Lung (tissue), 11 donors: ENCODE measurements at regions not wholly inside any gene's neighbourhood (a gene's known extent, or its start where the extent isn't known, plus 50 kb on each side); places are given as distances from the start of the nearest gene placed in this dataset.

Experiments used
- ATAC-seq: fragments of 200-7000 bp; cut with Tn5 transposase; one replicate; pipeline ENCODE4 v1.9.1; 2020; ENCODE audit warnings: moderate number of reproducible peaks; ENCODE audit not compliant: insufficient read depth, low FRiP score
- DNase-seq, 3 donors: peaks; one replicate each; pipeline ENCODE4 v3.0.0-alpha.2; 2013 to 2017
- H3K27ac ChIP-seq, 2 donors: one replicate each; pipeline ENCODE4 v1.5.1; 2013; ENCODE audit warnings: mild to moderate bottlenecking in 2 of 2, moderate library complexity in 2 of 2, control low read depth in 1 of 2, inconsistent platforms in 1 of 2, low read depth in 1 of 2, low read length in 1 of 2
- H3K27me3 ChIP-seq, 3 donors: one replicate each; pipeline ENCODE4 v1.5.1; 2013; ENCODE audit warnings: low read length in 2 of 3; ENCODE audit not compliant: control insufficient read depth in 3 of 3, insufficient read depth in 3 of 3
- H3K36me3 ChIP-seq, 4 donors: one replicate each; pipeline ENCODE4 v1.5.1; 2013; ENCODE audit warnings: low read length in 4 of 4, mild to moderate bottlenecking in 1 of 4, moderate library complexity in 1 of 4; ENCODE audit not compliant: control insufficient read depth in 4 of 4, insufficient read depth in 4 of 4
- H3K4me1 ChIP-seq, 5 donors: one replicate each; pipeline ENCODE4 v1.5.1; 2013; ENCODE audit warnings: low read length in 5 of 5, mild to moderate bottlenecking in 2 of 5, moderate library complexity in 1 of 5; ENCODE audit not compliant: control insufficient read depth in 5 of 5, insufficient read depth in 5 of 5
- H3K4me3 ChIP-seq: one replicate; pipeline ENCODE4 v1.5.1; 2013; ENCODE audit warnings: mild to moderate bottlenecking, control low read depth, moderate library complexity
- H3K9ac ChIP-seq, 2 donors: one replicate each; pipeline ENCODE4 v1.5.1; 2013; ENCODE audit warnings: low read length in 2 of 2, control low read depth in 1 of 2; ENCODE audit not compliant: insufficient read depth in 1 of 2
- H3K9me3 ChIP-seq, 4 donors: one replicate each; pipeline ENCODE4 v1.5.1; 2013; ENCODE audit warnings: low read length in 3 of 4, mild to moderate bottlenecking in 1 of 4, moderate library complexity in 1 of 4; ENCODE audit not compliant: control insufficient read depth in 4 of 4, insufficient read depth in 3 of 4
- CTCF ChIP-seq: IDR thresholded peaks from 2 replicates; pipeline ENCODE4 v1.5.1; 2012; ENCODE audit warnings: mild to moderate bottlenecking; ENCODE audit errors: control extremely low read depth, extremely low read depth
- WGBS, 2 donors: extraction: QIAGEN DNeasy Blood & Tissue Kit; methylation state at CpG; one replicate each; pipeline ENCODE4 v1.1.7; 2013; 5-methylcytosine and 5-hydroxymethylcytosine counted together
- donor health status: control.
- donor health status: control.
- donor health status: Bipolar disorder and iron deficiency.
- donor health status: healthy.
- donor health status: DM: yes; HTN: yes; CAD: no.

GRCh38 chr20:51916244-51916643 is 113.9 kb upstream of the SALL4 start:
- no peak overlapping the region for H3K4me3 ChIP-seq
- no peaks in the 10 kb centered on the region for H3K27me3 ChIP-seq
- H3K36me3 ChIP-seq: no peaks in the 10 kb centered on the region
- peaks cover 0 to 13% (median 4%) of the 10 kb centered on the region in 5 donors for H3K4me1 ChIP-seq
- TF ChIP-seq CTCF: no peak
- no peaks in the 10 kb centered on the region for H3K9me3 ChIP-seq
- no peak overlapping the region for H3K27ac ChIP-seq
- ATAC-seq: no peak
- no peak for DNase-seq
- 88 to 98% methylated on average over 4 of the region's 4 CpGs for WGBS, 2 donors
- H3K9ac ChIP-seq: no peak overlapping the region

GRCh38 chr20:51914758-51915157 is 112.4 kb upstream of the SALL4 start:
- Histone ChIP-seq H3K9me3 (no peaks in the 10 kb centered on the region), H3K27ac (no peak overlapping the region), H3K4me1 (peaks cover 0 to 22% (median 4%) of the 10 kb centered on the region in 5 donors), H3K27me3 (no peaks in the 10 kb centered on the region), H3K4me3 (no peak overlapping the region), H3K9ac (no peak overlapping the region), H3K36me3 (no peaks in the 10 kb centered on the region)
- TF ChIP-seq CTCF: no peak
- 90 to 94% methylated on average over 8 of the region's 8 CpGs for WGBS, 2 donors
- DNase-seq (no peak), ATAC-seq (no peak)

- Histone ChIP-seq H3K27ac (no peak overlapping the region), H3K4me3 (no peak overlapping the region), H3K9ac (peak overlapping the region in 1 of 2 donors; percentile 49), H3K9me3 (no peaks in the 10 kb centered on the region), H3K4me1 (peaks cover 0 to 17% (median 0%) of the 10 kb centered on the region in 5 donors), H3K36me3 (no peaks in the 10 kb centered on the region), H3K27me3 (no peaks in the 10 kb centered on the region)
- TF ChIP-seq CTCF: no peak
- ATAC-seq (peak; percentile 88), DNase-seq (peak; percentile 35 to 61 (median 51))
- 42 to 63% methylated on average over 7 of the region's 7 CpGs for WGBS, 2 donors
These were observed 108.2 kb upstream of the SALL4 start for GRCh38 chr20:51910321-51911050.
